IMR-90 (cell line): ENCODE measurements at regions not wholly inside any gene's neighbourhood (a gene's known extent, or its start where the extent isn't known, plus 50 kb on each side); places are given as distances from the start of the nearest gene placed in this dataset.

Experiments used
- CEBPB ChIP-seq: IDR thresholded peaks from 2 replicates; pipeline ENCODE4 v1.6.1; 2012; ENCODE audit warnings: low read depth, low read length, improper control_type of control experiment
- CTCF ChIP-seq: conservative IDR thresholded peaks from 2 replicates; pipeline ENCODE4 v1.5.1; 2012; ENCODE audit warnings: mild to moderate bottlenecking, low read depth, low read length, improper control_type of control experiment
- FOS ChIP-seq: fragments of 150-350 bp; IDR thresholded peaks from 2 replicates; pipeline ENCODE4 v1.6.1; 2016; ENCODE audit warnings: low read depth, low read length
- MXI1 ChIP-seq: IDR thresholded peaks from 2 replicates; pipeline ENCODE4 v1.6.1; 2012; ENCODE audit warnings: low read depth, mild to moderate bottlenecking, low read length, moderate library complexity, borderline replicate concordance
- POLR2A ChIP-seq: IDR thresholded peaks from 2 replicates; pipeline ENCODE4 v1.6.1; 2012; ENCODE audit warnings: mild to moderate bottlenecking, low read depth, low read length
- RAD21 ChIP-seq: IDR thresholded peaks from 2 replicates; pipeline ENCODE4 v1.6.1; 2012; ENCODE audit warnings: low read length, improper control_type of control experiment
- RCOR1 ChIP-seq: IDR thresholded peaks from 2 replicates; pipeline ENCODE4 v1.6.1; 2012; ENCODE audit warnings: mild to moderate bottlenecking, low read length, improper control_type of control experiment; ENCODE audit not compliant: insufficient replicate concordance
- SMC3 ChIP-seq: fragments of 150-350 bp; IDR thresholded peaks from 2 replicates; pipeline ENCODE4 v1.6.1; 2016; ENCODE audit warnings: low read depth, mild to moderate bottlenecking, antibody characterized with exemption, low read length, moderate library complexity
- TF ChIP-seq, protein P1 (sequence below): fragments of 150-350 bp; IDR thresholded peaks from 2 replicates; pipeline ENCODE4 v1.6.1; 2016; ENCODE audit warnings: low read depth, mild to moderate bottlenecking, low read length, moderate library complexity, borderline replicate concordance

- TF ChIP-seq CTCF (no peak), FOS (no peak), RCOR1 (no peak), POLR2A (no peak), CEBPB (no peak), SMC3 (no peak), RAD21 (no peak), MXI1 (no peak)
- TF ChIP-seq, protein P1, sequence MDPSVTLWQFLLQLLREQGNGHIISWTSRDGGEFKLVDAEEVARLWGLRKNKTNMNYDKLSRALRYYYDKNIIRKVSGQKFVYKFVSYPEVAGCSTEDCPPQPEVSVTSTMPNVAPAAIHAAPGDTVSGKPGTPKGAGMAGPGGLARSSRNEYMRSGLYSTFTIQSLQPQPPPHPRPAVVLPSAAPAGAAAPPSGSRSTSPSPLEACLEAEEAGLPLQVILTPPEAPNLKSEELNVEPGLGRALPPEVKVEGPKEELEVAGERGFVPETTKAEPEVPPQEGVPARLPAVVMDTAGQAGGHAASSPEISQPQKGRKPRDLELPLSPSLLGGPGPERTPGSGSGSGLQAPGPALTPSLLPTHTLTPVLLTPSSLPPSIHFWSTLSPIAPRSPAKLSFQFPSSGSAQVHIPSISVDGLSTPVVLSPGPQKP = no peak
These were observed 75.8 kb upstream of the SLC38A4 start for GRCh38 chr12:46901464-46902205.
